H9 (cell line): ENCODE measurements at regions not wholly inside any gene's neighbourhood (a gene's known extent, or its start where the extent isn't known, plus 50 kb on each side); places are given as distances from the start of the nearest gene placed in this dataset.

Experiments
- DNase-seq: peaks from one replicate; pipeline ENCODE4 v3.0.0-alpha.2; 2017
- H2AFZ ChIP-seq: one replicate; pipeline ENCODE4 v1.6.1; 2013; ENCODE audit warnings: mild to moderate bottlenecking, low read length, control low read depth, moderate library complexity
- H2AK5ac ChIP-seq: 2 replicates; pipeline ENCODE4 v1.6.1; 2013; ENCODE audit warnings: low read length, control low read depth, mixed read lengths; ENCODE audit not compliant: insufficient read length
- H2BK120ac ChIP-seq: one replicate; pipeline ENCODE4 v1.6.1; 2013; ENCODE audit warnings: low read depth, mild to moderate bottlenecking, low read length, control low read depth, inconsistent platforms; ENCODE audit not compliant: poor library complexity, severe bottlenecking
- H2BK12ac ChIP-seq: 2 replicates; pipeline ENCODE4 v1.6.1; 2013; ENCODE audit warnings: low read length, control low read depth, mixed read lengths, low read depth; ENCODE audit not compliant: insufficient read length
- H2BK15ac ChIP-seq: 2 replicates; pipeline ENCODE4 v1.6.1; 2013; ENCODE audit warnings: low read depth, low read length, control low read depth
- H2BK20ac ChIP-seq: one replicate; pipeline ENCODE4 v1.6.1; 2013; ENCODE audit warnings: low read depth, mild to moderate bottlenecking, low read length, control low read depth, inconsistent platforms; ENCODE audit not compliant: poor library complexity, severe bottlenecking
- H2BK5ac ChIP-seq: 2 replicates; pipeline ENCODE4 v1.6.1; 2013; ENCODE audit warnings: low read length, control low read depth, mixed read lengths; ENCODE audit not compliant: insufficient read length
- H3K14ac ChIP-seq: 2 replicates; pipeline ENCODE4 v1.6.1; 2013; ENCODE audit warnings: low read length, control low read depth; ENCODE audit not compliant: insufficient read depth
- H3K18ac ChIP-seq: 2 replicates; pipeline ENCODE4 v1.6.1; 2013; ENCODE audit warnings: low read depth, mild to moderate bottlenecking, mixed read lengths, low read length, control low read depth; ENCODE audit not compliant: insufficient read length
- H3K23ac ChIP-seq: 2 replicates; pipeline ENCODE4 v1.6.1; 2013; ENCODE audit warnings: low read length, control low read depth, mixed read lengths, low read depth; ENCODE audit not compliant: insufficient read length
- H3K23me2 ChIP-seq: 2 replicates; pipeline ENCODE4 v1.6.1; 2013; ENCODE audit warnings: low read depth, mild to moderate bottlenecking, mixed read lengths, low read length, control low read depth; ENCODE audit not compliant: insufficient read length, poor library complexity, severe bottlenecking
- H3K27ac ChIP-seq: 2 replicates; pipeline ENCODE4 v1.5.1; 2013; ENCODE audit warnings: low read length, control low read depth, mixed read lengths, low read depth; ENCODE audit not compliant: insufficient read length
- H3K27me3 ChIP-seq: 2 replicates; pipeline ENCODE4 v1.6.1; 2013; ENCODE audit warnings: low read length, control low read depth, inconsistent platforms; ENCODE audit not compliant: insufficient read depth
- H3K4ac ChIP-seq: 2 replicates; pipeline ENCODE4 v1.6.1; 2013; ENCODE audit warnings: low read depth, mild to moderate bottlenecking, control low read depth, inconsistent platforms, low read length, moderate library complexity
- H3K4me1 ChIP-seq: 2 replicates; pipeline ENCODE4 v1.6.1; 2013; ENCODE audit warnings: low read length, control low read depth, inconsistent platforms; ENCODE audit not compliant: insufficient read depth
- H3K4me2 ChIP-seq: 2 replicates; pipeline ENCODE4 v1.6.1; 2013; ENCODE audit warnings: low read length, control low read depth, mixed read lengths; ENCODE audit not compliant: insufficient read length, insufficient read depth
- H3K56ac ChIP-seq: 2 replicates; pipeline ENCODE4 v1.6.1; 2013; ENCODE audit warnings: low read depth, mild to moderate bottlenecking, mixed read lengths, low read length, control low read depth; ENCODE audit not compliant: insufficient read length
- H3K79me1 ChIP-seq: 2 replicates; pipeline ENCODE4 v1.6.1; 2013; ENCODE audit warnings: low read depth, mild to moderate bottlenecking, moderate library complexity, low read length, control low read depth, inconsistent platforms; ENCODE audit not compliant: insufficient read depth, poor library complexity, severe bottlenecking
- H3K79me2 ChIP-seq: 2 replicates; pipeline ENCODE4 v1.6.1; 2013; ENCODE audit warnings: low read length, control low read depth, inconsistent platforms; ENCODE audit not compliant: insufficient read depth
- H3K9ac ChIP-seq: 2 replicates; pipeline ENCODE4 v1.6.1; 2013; ENCODE audit warnings: low read length, control low read depth, mixed read lengths; ENCODE audit not compliant: insufficient read length; ENCODE audit errors: extremely low read depth
- H3K9me3 ChIP-seq: one replicate; pipeline ENCODE4 v1.6.1; 2013; ENCODE audit warnings: low read depth, low read length, inconsistent platforms; ENCODE audit not compliant: control insufficient read depth
- H3T11ph ChIP-seq: one replicate; pipeline ENCODE4 v1.6.1; 2013; ENCODE audit warnings: mild to moderate bottlenecking, low read length, control low read depth, inconsistent platforms
- H4K20me1 ChIP-seq: one replicate; pipeline ENCODE4 v1.6.1; 2013; ENCODE audit not compliant: control insufficient read depth, insufficient read length, insufficient read depth
- H4K5ac ChIP-seq: 2 replicates; pipeline ENCODE4 v1.6.1; 2013; ENCODE audit warnings: low read depth, mild to moderate bottlenecking, mixed read lengths, low read length, control low read depth; ENCODE audit not compliant: insufficient read length
- H4K8ac ChIP-seq: replicated peaks from 2 replicates; pipeline ENCODE4 v1.6.1; 2013; ENCODE audit warnings: low read length, control low read depth, mixed read lengths, low read depth; ENCODE audit not compliant: insufficient read length
- H4K91ac ChIP-seq: 2 replicates; pipeline ENCODE4 v1.6.1; 2013; ENCODE audit warnings: low read depth, mild to moderate bottlenecking, moderate library complexity, mixed read lengths, low read length, control low read depth; ENCODE audit not compliant: insufficient read length
- H3K27ac Mint-ChIP-seq, 3 experiments: 2 replicates in 2 of 3; 3 replicates in 1 of 3; pipeline ENCODE4 v1.8.0; 2020 to 2021; ENCODE audit warnings: mixed read lengths in 3 of 3, mild to moderate bottlenecking in 1 of 3, moderate library complexity in 1 of 3
- H3K27me3 Mint-ChIP-seq: 2 replicates; pipeline ENCODE4 v1.8.0; 2021; ENCODE audit warnings: low read depth, mild to moderate bottlenecking, moderate library complexity, mixed read lengths
- H3K36me3 Mint-ChIP-seq, 3 experiments: 2 replicates in 2 of 3; 3 replicates in 1 of 3; pipeline ENCODE4 v1.8.0; 2020 to 2021; ENCODE audit warnings: low read depth in 3 of 3, mixed read lengths in 3 of 3; ENCODE audit not compliant: insufficient read depth in 1 of 3
- H3K4me1 Mint-ChIP-seq, 2 experiments: 2 replicates each; pipeline ENCODE4 v1.8.0; 2020; ENCODE audit warnings: mixed read lengths in 2 of 2
- H3K4me3 Mint-ChIP-seq, 2 experiments: 2 replicates in 1 of 2; 3 replicates in 1 of 2; pipeline ENCODE4 v1.8.0; 2020 to 2021; ENCODE audit warnings: mild to moderate bottlenecking in 2 of 2, mixed read lengths in 2 of 2, moderate library complexity in 1 of 2
- H3K9me3 Mint-ChIP-seq, 2 experiments: 2 replicates in 1 of 2; 3 replicates in 1 of 2; pipeline ENCODE4 v1.8.0; 2020; ENCODE audit warnings: mild to moderate bottlenecking in 2 of 2, mixed read lengths in 2 of 2, moderate library complexity in 1 of 2
- WGBS: extraction: QIAGEN DNeasy Blood & Tissue Kit; methylation state at CpG from one replicate; pipeline ENCODE4 v1.1.7; 2013; ENCODE audit warnings: missing lambda C conversion rate, low lambda C conversion rate, mixed read lengths; ENCODE audit not compliant: insufficient read length; ENCODE audit errors: extremely low coverage; 5-methylcytosine and 5-hydroxymethylcytosine counted together
- TF ChIP-seq, protein P1 (sequence below): fragments of 200-600 bp; sonication (generic); conservative IDR thresholded peaks from 3 replicates; pipeline ENCODE4 v1.8.0; 2021; ENCODE audit warnings: antibody characterized with exemption, mild to moderate bottlenecking

DNA sequence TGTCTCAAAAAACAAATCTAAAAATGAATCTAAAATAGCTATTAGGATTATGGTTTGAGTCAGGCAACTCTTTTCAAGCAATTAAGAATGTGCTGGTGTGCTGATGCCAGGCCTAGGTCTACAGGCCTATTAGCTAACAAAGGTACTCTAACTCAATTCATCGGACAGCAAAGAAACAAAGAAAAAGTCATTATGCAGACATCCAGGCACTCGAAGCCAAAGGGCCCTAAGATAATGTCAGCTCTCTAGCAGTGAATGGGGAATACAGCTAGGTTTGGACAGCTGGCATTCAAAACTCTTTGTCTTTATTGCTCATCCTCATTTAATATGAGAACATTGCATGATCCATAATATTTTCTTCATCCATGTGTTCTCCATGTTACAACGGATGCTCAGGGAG, 108.5 kb downstream of the TMEM114 start:
- H3K79me2 ChIP-seq: no peaks in the 10 kb centered on the region
- H2BK5ac ChIP-seq: no peak overlapping the region
- Mint-ChIP-seq H3K27me3 (peaks cover 85% of the 10 kb centered on the region), H3K4me3 (no peak overlapping the region), H3K4me1 (no peaks in the 10 kb centered on the region), H3K36me3 (no peaks in the 10 kb centered on the region), H3K9me3 (no peaks in the 10 kb centered on the region), H3K27ac (no peak overlapping the region)
- H2BK12ac ChIP-seq: no peak overlapping the region
- no peak overlapping the region for H3T11ph ChIP-seq
- H3K4me1 ChIP-seq: no peaks in the 10 kb centered on the region
- no peak overlapping the region for H3K56ac ChIP-seq
- H2BK120ac ChIP-seq: no peak overlapping the region
- H3K18ac ChIP-seq: no peak overlapping the region
- no peak overlapping the region for H2BK20ac ChIP-seq
- H4K91ac ChIP-seq: no peak overlapping the region
- DNase-seq: no peak
- H3K4ac ChIP-seq: no peak overlapping the region
- TF ChIP-seq, protein P1, sequence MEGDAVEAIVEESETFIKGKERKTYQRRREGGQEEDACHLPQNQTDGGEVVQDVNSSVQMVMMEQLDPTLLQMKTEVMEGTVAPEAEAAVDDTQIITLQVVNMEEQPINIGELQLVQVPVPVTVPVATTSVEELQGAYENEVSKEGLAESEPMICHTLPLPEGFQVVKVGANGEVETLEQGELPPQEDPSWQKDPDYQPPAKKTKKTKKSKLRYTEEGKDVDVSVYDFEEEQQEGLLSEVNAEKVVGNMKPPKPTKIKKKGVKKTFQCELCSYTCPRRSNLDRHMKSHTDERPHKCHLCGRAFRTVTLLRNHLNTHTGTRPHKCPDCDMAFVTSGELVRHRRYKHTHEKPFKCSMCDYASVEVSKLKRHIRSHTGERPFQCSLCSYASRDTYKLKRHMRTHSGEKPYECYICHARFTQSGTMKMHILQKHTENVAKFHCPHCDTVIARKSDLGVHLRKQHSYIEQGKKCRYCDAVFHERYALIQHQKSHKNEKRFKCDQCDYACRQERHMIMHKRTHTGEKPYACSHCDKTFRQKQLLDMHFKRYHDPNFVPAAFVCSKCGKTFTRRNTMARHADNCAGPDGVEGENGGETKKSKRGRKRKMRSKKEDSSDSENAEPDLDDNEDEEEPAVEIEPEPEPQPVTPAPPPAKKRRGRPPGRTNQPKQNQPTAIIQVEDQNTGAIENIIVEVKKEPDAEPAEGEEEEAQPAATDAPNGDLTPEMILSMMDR: no peak
- no peak overlapping the region for H3K14ac ChIP-seq
- H3K79me1 ChIP-seq: no peaks in the 10 kb centered on the region
- no CpG with 5 or more reads among the region's 3 CpGs for WGBS
- no peaks in the 10 kb centered on the region for H3K23me2 ChIP-seq
- H3K4me2 ChIP-seq: no peak overlapping the region
- H2AK5ac ChIP-seq: no peak overlapping the region
- no peak overlapping the region for H3K23ac ChIP-seq
- no peaks in the 10 kb centered on the region; the same call in 1 of the 2 replicates for H3K27me3 ChIP-seq
- H4K20me1 ChIP-seq: no peaks in the 10 kb centered on the region
- no peak overlapping the region for H3K9ac ChIP-seq
- no peaks in the 10 kb centered on the region for H3K9me3 ChIP-seq
- H4K5ac ChIP-seq: no peak overlapping the region
- no peak overlapping the region for H2BK15ac ChIP-seq
- no peak overlapping the region for H3K27ac ChIP-seq
- H2AFZ ChIP-seq: no peak overlapping the region
- H4K8ac ChIP-seq: no peak overlapping the region
